GM11168 (cell line): ENCODE measurements at regions not wholly inside any gene's neighbourhood (a gene's known extent, or its start where the extent isn't known, plus 50 kb on each side); places are given as distances from the start of the nearest gene placed in this dataset.

Experiments
- in situ Hi-C: fragments of 300-500 bp; cut with MboI; formaldehyde crosslinking; loops from one replicate; pipeline ENCODE4 v1.12.0; 2022; ENCODE audit warnings: low sequenced_read_pairs; ENCODE audit not compliant: unreplicated experiment

- in situ Hi-C loops, result loop anchor here (5.0 kb wide), 1 partner anchor 204 kb away; no protein-coding TSS in a partner anchor
Measured at GRCh38 chr1:67557696-67558448, 127.1 kb upstream of the GADD45A start.

- in situ Hi-C loops, result loop anchor here (5.0 kb wide), 1 partner anchor 204 kb away; no protein-coding TSS in a partner anchor
Measured at GRCh38 chr1:67558449-67559193, 126.4 kb upstream of the GADD45A start.

GRCh38 chr1:67559222-67559700 lies 125.7 kb upstream of the GADD45A start:
- in situ Hi-C loops, result loop anchor here (5.0 kb wide), 1 partner anchor 203 kb away; no protein-coding TSS in a partner anchor

GRCh38 chr1:67560580-67561255 lies 124.3 kb upstream of the GADD45A start:
- in situ Hi-C loops, result no loop called here

GRCh38 chr1:67561704-67562113 lies 123.3 kb upstream of the GADD45A start:
- in situ Hi-C loops, result no loop called here

- in situ Hi-C loops, result no loop called here
Measured at GRCh38 chr1:67563684-67564083, 121.3 kb upstream of the GADD45A start.

GRCh38 chr1:67564193-67564592 lies 120.8 kb upstream of the GADD45A start:
- in situ Hi-C loops, result no loop called here

GRCh38 chr1:67566803-67567377 lies 118.1 kb upstream of the GADD45A start:
- in situ Hi-C loops, result no loop called here

GRCh38 chr1:67570486-67571143 lies 114.4 kb upstream of the GADD45A start:
- in situ Hi-C loops, result no loop called here

- in situ Hi-C loops, result no loop called here
Measured at GRCh38 chr1:67571406-67571805, 113.6 kb upstream of the GADD45A start.

- in situ Hi-C loops, result no loop called here
Measured at GRCh38 chr1:67571901-67572593, 113.0 kb upstream of the GADD45A start.

GRCh38 chr1:67572594-67573221 lies 112.3 kb upstream of the GADD45A start:
- in situ Hi-C loops, result no loop called here

GRCh38 chr1:67573311-67573872 lies 111.6 kb upstream of the GADD45A start:
- in situ Hi-C loops, result no loop called here

GRCh38 chr1:67574221-67574620 lies 110.8 kb upstream of the GADD45A start:
- in situ Hi-C loops, result no loop called here

GRCh38 chr1:67575861-67576260 lies 109.1 kb upstream of the GADD45A start:
- in situ Hi-C loops, result no loop called here

GRCh38 chr1:67576474-67576873 lies 108.5 kb upstream of the GADD45A start:
- in situ Hi-C loops, result no loop called here

- in situ Hi-C loops, result no loop called here
Measured at GRCh38 chr1:67577646-67578045, 107.4 kb upstream of the GADD45A start.

- in situ Hi-C loops, result no loop called here
Measured at GRCh38 chr1:67578397-67579020, 106.5 kb upstream of the GADD45A start.
